ENCODE measurements at regions not wholly inside any gene's neighbourhood (a gene's known extent, or its start where the extent isn't known, plus 50 kb on each side); places are given as distances from the start of the nearest gene placed in this dataset.
"Not testable (repeated sequence)": the region's sequence is repeated elsewhere in the genome, so short reads cannot be mapped to it uniquely, and the experiment has no call there.

- no peak for TF ChIP-seq TAF1 (IDR thresholded peaks at IDR 0.05; ENCODE audit: low read depth, low read length)
- no peak for TF ChIP-seq POLR2AphosphoS5 (IDR thresholded peaks at IDR 0.05; ENCODE audit: low read depth, low read length)
- TF ChIP-seq PAX5 (IDR thresholded peaks at IDR 0.05; ENCODE audit: insufficient read depth, low read length, severe bottlenecking) = no peak
- no peak for TF ChIP-seq POU2F2 (IDR thresholded peaks at IDR 0.05; ENCODE audit: low read depth, low read length)
- no peak for TF ChIP-seq SPI1 (IDR thresholded peaks at IDR 0.05; ENCODE audit: low read depth, low read length)
- TF ChIP-seq POLR2A (IDR thresholded peaks at IDR 0.05; ENCODE audit: low read depth, low read length) = no peak
- DNase-seq (ENCODE audit: insufficient read length, low spot score) (no peak), FAIRE-seq (no peak)
Observed at GRCh38 chr4:8726344-8726851, 133.8 kb downstream of the CPZ start.

GRCh38 chr4:8725845-8726244, 133.3 kb downstream of the CPZ start:
- TF ChIP-seq PAX5 (IDR thresholded peaks at IDR 0.05; ENCODE audit: insufficient read depth, low read length, severe bottlenecking) = no peak
- no peak for TF ChIP-seq POLR2A (IDR thresholded peaks at IDR 0.05; ENCODE audit: low read depth, low read length)
- no peak for TF ChIP-seq POU2F2 (IDR thresholded peaks at IDR 0.05; ENCODE audit: low read depth, low read length)
- TF ChIP-seq SPI1 (IDR thresholded peaks at IDR 0.05; ENCODE audit: low read depth, low read length) = no peak
- TF ChIP-seq TAF1 (IDR thresholded peaks at IDR 0.05; ENCODE audit: low read depth, low read length) = no peak
- DNase-seq (ENCODE audit: insufficient read length, low spot score) (no peak), FAIRE-seq (no peak)

- no peak for FAIRE-seq
- no peak for DNase-seq (ENCODE audit: insufficient read length, low spot score)
- TF ChIP-seq PAX5 (IDR thresholded peaks at IDR 0.05; ENCODE audit: insufficient read depth, low read length, severe bottlenecking) (no peak), TAF1 (IDR thresholded peaks at IDR 0.05; ENCODE audit: low read depth, low read length) (no peak), POU2F2 (IDR thresholded peaks at IDR 0.05; ENCODE audit: low read depth, low read length) (no peak), POLR2AphosphoS5 (IDR thresholded peaks at IDR 0.05; ENCODE audit: low read depth, low read length) (no peak), SPI1 (IDR thresholded peaks at IDR 0.05; ENCODE audit: low read depth, low read length) (no peak), POLR2A (IDR thresholded peaks at IDR 0.05; ENCODE audit: low read depth, low read length) (no peak)
Observed at GRCh38 chr4:8725071-8725841, 132.7 kb downstream of the CPZ start.

GRCh38 chr4:8724436-8725070, 132.0 kb downstream of the CPZ start:
- TF ChIP-seq SPI1 (IDR thresholded peaks at IDR 0.05; ENCODE audit: low read depth, low read length) = no peak
- no peak for TF ChIP-seq POLR2AphosphoS5 (IDR thresholded peaks at IDR 0.05; ENCODE audit: low read depth, low read length)
- TF ChIP-seq POU2F2 (IDR thresholded peaks at IDR 0.05; ENCODE audit: low read depth, low read length) = no peak
- TF ChIP-seq PAX5 (IDR thresholded peaks at IDR 0.05; ENCODE audit: insufficient read depth, low read length, severe bottlenecking) = no peak
- TF ChIP-seq POLR2A (IDR thresholded peaks at IDR 0.05; ENCODE audit: low read depth, low read length) = no peak
- no peak for TF ChIP-seq TAF1 (IDR thresholded peaks at IDR 0.05; ENCODE audit: low read depth, low read length)
- DNase-seq (ENCODE audit: insufficient read length, low spot score) (no peak), FAIRE-seq (no peak)

GRCh38 chr4:8723222-8723980, 130.8 kb downstream of the CPZ start:
- FAIRE-seq (no peak), DNase-seq (ENCODE audit: insufficient read length, low spot score) (no peak)
- TF ChIP-seq POU2F2 (IDR thresholded peaks at IDR 0.05; ENCODE audit: low read depth, low read length) = no peak
- TF ChIP-seq PAX5 (IDR thresholded peaks at IDR 0.05; ENCODE audit: insufficient read depth, low read length, severe bottlenecking) = no peak
- no peak for TF ChIP-seq POLR2A (IDR thresholded peaks at IDR 0.05; ENCODE audit: low read depth, low read length)
- no peak for TF ChIP-seq TAF1 (IDR thresholded peaks at IDR 0.05; ENCODE audit: low read depth, low read length)
- TF ChIP-seq SPI1 (IDR thresholded peaks at IDR 0.05; ENCODE audit: low read depth, low read length) = no peak
- TF ChIP-seq POLR2AphosphoS5 (IDR thresholded peaks at IDR 0.05; ENCODE audit: low read depth, low read length) = no peak

GRCh38 chr4:8722556-8722955, 130.0 kb downstream of the CPZ start:
- FAIRE-seq = no peak
- DNase-seq (ENCODE audit: insufficient read length, low spot score) = no peak
- TF ChIP-seq POU2F2 (IDR thresholded peaks at IDR 0.05; ENCODE audit: low read depth, low read length) (no peak), SPI1 (IDR thresholded peaks at IDR 0.05; ENCODE audit: low read depth, low read length) (no peak), POLR2A (IDR thresholded peaks at IDR 0.05; ENCODE audit: low read depth, low read length) (no peak), PAX5 (IDR thresholded peaks at IDR 0.05; ENCODE audit: insufficient read depth, low read length, severe bottlenecking) (no peak), POLR2AphosphoS5 (IDR thresholded peaks at IDR 0.05; ENCODE audit: low read depth, low read length) (no peak), TAF1 (IDR thresholded peaks at IDR 0.05; ENCODE audit: low read depth, low read length) (no peak)

GRCh38 chr4:8721621-8722020, 129.1 kb downstream of the CPZ start:
- TF ChIP-seq SPI1 (IDR thresholded peaks at IDR 0.05; ENCODE audit: low read depth, low read length) = no peak
- TF ChIP-seq TAF1 (IDR thresholded peaks at IDR 0.05; ENCODE audit: low read depth, low read length) = no peak
- no peak for TF ChIP-seq PAX5 (IDR thresholded peaks at IDR 0.05; ENCODE audit: insufficient read depth, low read length, severe bottlenecking)
- TF ChIP-seq POLR2AphosphoS5 (IDR thresholded peaks at IDR 0.05; ENCODE audit: low read depth, low read length) = no peak
- no peak for TF ChIP-seq POLR2A (IDR thresholded peaks at IDR 0.05; ENCODE audit: low read depth, low read length)
- no peak for TF ChIP-seq POU2F2 (IDR thresholded peaks at IDR 0.05; ENCODE audit: low read depth, low read length)
- FAIRE-seq (no peak), DNase-seq (ENCODE audit: insufficient read length, low spot score) (no peak)

- no peak for FAIRE-seq
Observed at GRCh38 chr4:8719421-8719820, 126.9 kb downstream of the CPZ start.

GRCh38 chr4:8717470-8717869, 124.9 kb downstream of the CPZ start:
- not testable (repeated sequence) for DNase-seq (ENCODE audit: insufficient read length, low spot score); FAIRE-seq

More at GRCh38 chr4:8719421-8719820, 126.9 kb downstream of the CPZ start:
- TF ChIP-seq PAX5 (IDR thresholded peaks at IDR 0.05; ENCODE audit: insufficient read depth, low read length, severe bottlenecking) = no peak
- TF ChIP-seq POLR2AphosphoS5 (IDR thresholded peaks at IDR 0.05; ENCODE audit: low read depth, low read length) = no peak
- TF ChIP-seq POLR2A (IDR thresholded peaks at IDR 0.05; ENCODE audit: low read depth, low read length) = no peak
- TF ChIP-seq SPI1 (IDR thresholded peaks at IDR 0.05; ENCODE audit: low read depth, low read length) = no peak
- TF ChIP-seq POU2F2 (IDR thresholded peaks at IDR 0.05; ENCODE audit: low read depth, low read length) = no peak
- TF ChIP-seq TAF1 (IDR thresholded peaks at IDR 0.05; ENCODE audit: low read depth, low read length) = no peak
- DNase-seq (ENCODE audit: insufficient read length, low spot score) = no peak
